GM12872 (cell line): ENCODE measurements at regions not wholly inside any gene's neighbourhood (a gene's known extent, or its start where the extent isn't known, plus 50 kb on each side); places are given as distances from the start of the nearest gene placed in this dataset.

Experiments used
- CTCF ChIP-seq: IDR thresholded peaks from 3 replicates; pipeline ENCODE4 v1.5.1; 2011; ENCODE audit warnings: low read depth, mild to moderate bottlenecking, low read length, moderate library complexity; ENCODE audit not compliant: insufficient read depth

GRCh38 chr5:61604076-61605025, 272.3 kb downstream of the ZSWIM6 start:
- TF ChIP-seq CTCF: no peak

- no peak for TF ChIP-seq CTCF
These were observed 278.0 kb downstream of the ZSWIM6 start for GRCh38 chr5:61609840-61610677.

GRCh38 chr5:61610678-61611024, 278.6 kb downstream of the ZSWIM6 start:
- no peak for TF ChIP-seq CTCF

- no peak for TF ChIP-seq CTCF
These were observed 280.4 kb downstream of the ZSWIM6 start for GRCh38 chr5:61612431-61612830.

- TF ChIP-seq CTCF: no peak
These were observed 281.6 kb downstream of the ZSWIM6 start for GRCh38 chr5:61613679-61614078.

- no peak for TF ChIP-seq CTCF
These were observed 282.5 kb downstream of the ZSWIM6 start for GRCh38 chr5:61614606-61615005.

- no peak for TF ChIP-seq CTCF
These were observed 285.0 kb downstream of the ZSWIM6 start for GRCh38 chr5:61617039-61617438.
